IMR-90 (cell line): ENCODE measurements at regions not wholly inside any gene's neighbourhood (a gene's known extent, or its start where the extent isn't known, plus 50 kb on each side); places are given as distances from the start of the nearest gene placed in this dataset.

Experiments used
- ATAC-seq: fragments of 200-7000 bp; cut with Tn5 transposase; 2 replicates; pipeline ENCODE4 v1.9.1; 2020; ENCODE audit warnings: low read depth, mild to moderate bottlenecking, moderate library complexity
- BruUV-seq: library from RNA; stranded (reverse); fragments of 400-500 nt; replicated peaks from 2 replicates; lab custom pipeline; 2021; lab: Mats Ljungman, UMichigan
- CTCF ChIA-PET: fragments of 300-600 bp; formaldehyde crosslinking; extraction: SDS; loops from one replicate; lab custom pipeline; 2021; ENCODE audit warnings: antibody characterized with exemption; lab: Yijun Ruan, JAX
- POLR2A ChIA-PET: fragments of 300-600 bp; sonication (Branson Sonifier 250); formaldehyde crosslinking; loops from one replicate; lab custom pipeline; 2022; ENCODE audit warnings: antibody characterized with exemption; ENCODE audit not compliant: unreplicated experiment; lab: Charles Lee
- DNase-seq: peaks from one replicate; pipeline ENCODE4 v3.0.0; 2013
- H2AFZ ChIP-seq: replicated peaks from 2 replicates; pipeline ENCODE3; 2013; ENCODE audit warnings: low read length, mild to moderate bottlenecking; ENCODE audit not compliant: poor library complexity
- H2AK5ac ChIP-seq: 2 replicates; pipeline ENCODE4 v1.6.1; 2013; ENCODE audit warnings: low read depth, low read length, inconsistent platforms
- H2AK9ac ChIP-seq: replicated peaks from 2 replicates; pipeline ENCODE3; 2013; ENCODE audit warnings: mild to moderate bottlenecking, low read depth, low read length, moderate library complexity; ENCODE audit not compliant: poor library complexity
- H2BK120ac ChIP-seq: 2 replicates; pipeline ENCODE4 v1.6.1; 2013; ENCODE audit warnings: low read depth, low read length, inconsistent platforms
- H2BK15ac ChIP-seq: 3 replicates; pipeline ENCODE4 v1.6.1; 2013; ENCODE audit warnings: low read depth, low read length, inconsistent platforms
- H2BK20ac ChIP-seq: 2 replicates; pipeline ENCODE4 v1.6.1; 2013; ENCODE audit warnings: low read depth, mild to moderate bottlenecking, inconsistent platforms, low read length, moderate library complexity
- H2BK5ac ChIP-seq: 2 replicates; pipeline ENCODE4 v1.6.1; 2013; ENCODE audit warnings: mild to moderate bottlenecking, low read depth, low read length, inconsistent platforms; ENCODE audit not compliant: poor library complexity, severe bottlenecking
- H3K14ac ChIP-seq: replicated peaks from 2 replicates; pipeline ENCODE4 v1.6.1; 2013; ENCODE audit warnings: low read depth, low read length, inconsistent platforms
- H3K18ac ChIP-seq: 2 replicates; pipeline ENCODE4 v1.6.1; 2013; ENCODE audit warnings: low read depth, low read length, control low read depth
- H3K23ac ChIP-seq: 2 replicates; pipeline ENCODE4 v1.6.1; 2013; ENCODE audit warnings: low read depth, low read length, inconsistent platforms
- H3K27ac ChIP-seq: 2 replicates; pipeline ENCODE4 v1.5.1; 2013; ENCODE audit warnings: mild to moderate bottlenecking, control low read depth, low read length; ENCODE audit not compliant: insufficient read depth
- H3K27me3 ChIP-seq: 2 replicates; pipeline ENCODE4 v1.6.1; 2013; ENCODE audit warnings: low read length; ENCODE audit not compliant: control insufficient read depth, insufficient read depth
- H3K36me3 ChIP-seq: 2 replicates; pipeline ENCODE4 v1.6.1; 2013; ENCODE audit warnings: low read length, mixed read lengths; ENCODE audit not compliant: control insufficient read depth, insufficient read depth
- H3K4ac ChIP-seq: 2 replicates; pipeline ENCODE4 v1.6.1; 2013; ENCODE audit warnings: low read depth, low read length, inconsistent platforms
- H3K4me1 ChIP-seq: 2 replicates; pipeline ENCODE4 v1.6.1; 2013; ENCODE audit warnings: low read length, mixed read lengths; ENCODE audit not compliant: control insufficient read depth, insufficient read depth
- H3K4me2 ChIP-seq: 2 replicates; pipeline ENCODE4 v1.6.1; 2013; ENCODE audit warnings: low read depth, mild to moderate bottlenecking, control low read depth, low read length, moderate library complexity
- H3K4me3 ChIP-seq: 2 replicates; pipeline ENCODE4 v1.5.1; 2013; ENCODE audit warnings: low read depth, mild to moderate bottlenecking, control low read depth, low read length, moderate library complexity; ENCODE audit not compliant: insufficient read depth
- H3K56ac ChIP-seq: 2 replicates; pipeline ENCODE4 v1.6.1; 2013; ENCODE audit warnings: low read length, inconsistent platforms; ENCODE audit not compliant: insufficient read depth; ENCODE audit errors: extremely low read depth
- H3K79me1 ChIP-seq, 2 experiments: 2 replicates each; pipeline ENCODE4 v1.6.1; 2013; ENCODE audit warnings: low read length in 2 of 2, inconsistent platforms in 1 of 2, low read depth in 1 of 2
- H3K9ac ChIP-seq: 2 replicates; pipeline ENCODE4 v1.6.1; 2013; ENCODE audit warnings: low read depth, low read length, control low read depth
- H3K9me1 ChIP-seq: 2 replicates; pipeline ENCODE4 v1.6.1; 2013; ENCODE audit warnings: low read length, inconsistent platforms; ENCODE audit not compliant: insufficient read depth
- H3K9me3 ChIP-seq: 2 replicates; pipeline ENCODE4 v1.6.1; 2013; ENCODE audit warnings: low read length; ENCODE audit not compliant: control insufficient read depth, insufficient read depth
- H4K20me1 ChIP-seq: 2 replicates; pipeline ENCODE4 v1.6.1; 2013; ENCODE audit warnings: low read length, inconsistent platforms; ENCODE audit not compliant: insufficient read depth
- H4K5ac ChIP-seq: 2 replicates; pipeline ENCODE4 v1.6.1; 2013; ENCODE audit warnings: mild to moderate bottlenecking, low read depth, low read length, control low read depth
- H4K8ac ChIP-seq, 2 experiments: 2 replicates each; pipeline ENCODE4 v1.6.1; 2013; ENCODE audit warnings: low read depth in 2 of 2, low read length in 2 of 2, control low read depth in 1 of 2, inconsistent platforms in 1 of 2
- H4K91ac ChIP-seq: 2 replicates; pipeline ENCODE4 v1.6.1; 2013; ENCODE audit warnings: low read depth, low read length, inconsistent platforms; ENCODE audit not compliant: insufficient read depth
- BHLHE40 ChIP-seq: fragments of 150-350 bp; IDR thresholded peaks from 2 replicates; pipeline ENCODE4 v1.6.1; 2016; ENCODE audit warnings: mild to moderate bottlenecking, low read depth, low read length
- CEBPB ChIP-seq: IDR thresholded peaks from 2 replicates; pipeline ENCODE4 v1.6.1; 2012; ENCODE audit warnings: low read depth, low read length, improper control_type of control experiment
- CHD1 ChIP-seq: IDR thresholded peaks from 2 replicates; pipeline ENCODE4 v1.6.1; 2012; ENCODE audit warnings: low read depth, low read length, improper control_type of control experiment
- CTCF ChIP-seq: conservative IDR thresholded peaks from 2 replicates; pipeline ENCODE4 v1.5.1; 2012; ENCODE audit warnings: mild to moderate bottlenecking, low read depth, low read length, improper control_type of control experiment
- ELK1 ChIP-seq: fragments of 150-350 bp; IDR thresholded peaks from 2 replicates; pipeline ENCODE4 v1.6.1; 2016; ENCODE audit warnings: low read depth, mild to moderate bottlenecking, low read length, moderate library complexity, borderline replicate concordance
- FOS ChIP-seq: fragments of 150-350 bp; IDR thresholded peaks from 2 replicates; pipeline ENCODE4 v1.6.1; 2016; ENCODE audit warnings: low read depth, low read length
- MAFK ChIP-seq: IDR thresholded peaks from 2 replicates; pipeline ENCODE4 v1.6.1; 2012; ENCODE audit warnings: low read depth, low read length, improper control_type of control experiment
- MAZ ChIP-seq: IDR thresholded peaks from 2 replicates; pipeline ENCODE4 v1.6.1; 2012; ENCODE audit warnings: low read depth, mild to moderate bottlenecking, low read length, improper control_type of control experiment, moderate library complexity, borderline replicate concordance
- MXI1 ChIP-seq: IDR thresholded peaks from 2 replicates; pipeline ENCODE4 v1.6.1; 2012; ENCODE audit warnings: low read depth, mild to moderate bottlenecking, low read length, moderate library complexity, borderline replicate concordance
- NFE2L2 ChIP-seq: fragments of 150-350 bp; IDR thresholded peaks from 2 replicates; pipeline ENCODE4 v1.6.1; 2016; ENCODE audit warnings: low read depth, mild to moderate bottlenecking, low read length
- POLR2A ChIP-seq: IDR thresholded peaks from 2 replicates; pipeline ENCODE4 v1.6.1; 2012; ENCODE audit warnings: mild to moderate bottlenecking, low read depth, low read length
- RAD21 ChIP-seq: IDR thresholded peaks from 2 replicates; pipeline ENCODE4 v1.6.1; 2012; ENCODE audit warnings: low read length, improper control_type of control experiment
- RCOR1 ChIP-seq: IDR thresholded peaks from 2 replicates; pipeline ENCODE4 v1.6.1; 2012; ENCODE audit warnings: mild to moderate bottlenecking, low read length, improper control_type of control experiment; ENCODE audit not compliant: insufficient replicate concordance
- RFX5 ChIP-seq: IDR thresholded peaks from 2 replicates; pipeline ENCODE4 v1.8.0; 2012; ENCODE audit warnings: low read depth, mild to moderate bottlenecking, low read length, moderate library complexity
- SMC3 ChIP-seq: fragments of 150-350 bp; IDR thresholded peaks from 2 replicates; pipeline ENCODE4 v1.6.1; 2016; ENCODE audit warnings: low read depth, mild to moderate bottlenecking, antibody characterized with exemption, low read length, moderate library complexity
- USF2 ChIP-seq: fragments of 150-350 bp; IDR thresholded peaks from 2 replicates; pipeline ENCODE4 v1.6.1; 2017; ENCODE audit warnings: mild to moderate bottlenecking, antibody characterized with exemption, low read length, low read depth
- WGBS, 2 experiments: methylation state at CpG; one replicate each; pipeline versions ENCODE4 v1.1.5 to v1.1.7; 2013; ENCODE audit warnings: missing lambda C conversion rate in 2 of 2; ENCODE audit not compliant: insufficient read length in 1 of 2; ENCODE audit errors: extremely low coverage in 2 of 2; 5-methylcytosine and 5-hydroxymethylcytosine counted together
- dilution Hi-C: fragments of 300-500 bp; cut with HindIII; formaldehyde crosslinking; loops from one replicate; pipeline ENCODE4 v1.14.3; 2018; ENCODE audit warnings: low sequenced_read_pairs; ENCODE audit not compliant: unreplicated experiment
- in situ Hi-C: fragments of 300-500 bp; cut with MboI; formaldehyde crosslinking; loops from 3 replicates; pipeline ENCODE4 v1.14.3; 2019; ENCODE audit warnings: low sequenced_read_pairs, inconsistent platforms, mixed read lengths
- intact Hi-C: fragments of 100-400 bp; cut with micrococcal nuclease; formaldehyde crosslinking; loops from 2 replicates; pipeline ENCODE4 v1.10.0; 2022

GRCh38 chr14:84859116-84859515, 670.8 kb upstream of the FLRT2 start:
- no peak overlapping the region for H3K23ac ChIP-seq
- H3K4me1 ChIP-seq = no peaks in the 10 kb centered on the region
- no peak overlapping the region for H3K56ac ChIP-seq
- dilution Hi-C loops = no loop called here
- H3K27me3 ChIP-seq = no peaks in the 10 kb centered on the region
- no peak overlapping the region for H4K91ac ChIP-seq
- H3K9me1 ChIP-seq = no peaks in the 10 kb centered on the region
- H3K9ac ChIP-seq = no peak overlapping the region
- H2AFZ ChIP-seq = no peak overlapping the region
- H2BK15ac ChIP-seq = no peak overlapping the region
- in situ Hi-C loops = no loop called here
- H2BK5ac ChIP-seq = no peak overlapping the region
- no peak overlapping the region for H3K4me3 ChIP-seq
- H3K9me3 ChIP-seq = peaks cover 2% of the 10 kb centered on the region; the same call in 1 of the 2 replicates
- CTCF ChIA-PET = no interaction called here
- H3K14ac ChIP-seq = no peak overlapping the region
- no peak overlapping the region for H2AK9ac ChIP-seq
- H4K20me1 ChIP-seq = no peaks in the 10 kb centered on the region
- POLR2A ChIA-PET = no interaction called here
- H3K18ac ChIP-seq = no peak overlapping the region
- no peak for DNase-seq
- H2AK5ac ChIP-seq = no peak overlapping the region
- H2BK20ac ChIP-seq = no peak overlapping the region
- no peak overlapping the region for H3K4ac ChIP-seq
- H3K79me1 ChIP-seq = no peaks in the 10 kb centered on the region
- TF ChIP-seq RAD21 = no peak
- TF ChIP-seq SMC3 = no peak
- no peak for TF ChIP-seq MXI1
- no peak for TF ChIP-seq USF2
- TF ChIP-seq CTCF = no peak
- no peak for TF ChIP-seq MAZ
- no peak for TF ChIP-seq RFX5
- TF ChIP-seq CEBPB = no peak
- TF ChIP-seq BHLHE40 = no peak
- no peak for TF ChIP-seq CHD1
- no peak for TF ChIP-seq POLR2A
- no peak for TF ChIP-seq MAFK
- no peak for TF ChIP-seq NFE2L2
- TF ChIP-seq FOS = no peak
- no peak for TF ChIP-seq ELK1
- no peak for TF ChIP-seq RCOR1
- no CpG with 5 or more reads among the region's 4 CpGs for WGBS, 2 experiments
- no peak overlapping the region for H3K27ac ChIP-seq
- H2BK120ac ChIP-seq = no peak overlapping the region
- no peak overlapping the region for H3K4me2 ChIP-seq
- no peak overlapping the region for H4K5ac ChIP-seq
- ATAC-seq = no peak
- no TSS peak for BruUV-seq
- H4K8ac ChIP-seq = no peak overlapping the region
- no peaks in the 10 kb centered on the region for H3K36me3 ChIP-seq
- intact Hi-C loops = no loop called here
